GM18951 (cell line): ENCODE measurements at regions not wholly inside any gene's neighbourhood (a gene's known extent, or its start where the extent isn't known, plus 50 kb on each side); places are given as distances from the start of the nearest gene placed in this dataset.
"Not testable (repeated sequence)": the region's sequence is repeated elsewhere in the genome, so short reads cannot be mapped to it uniquely, and the experiment has no call there.

ENCODE experiments used
- POLR2A ChIP-seq: IDR thresholded peaks from 4 replicates; pipeline ENCODE4 v1.6.1; 2011; ENCODE audit warnings: mild to moderate bottlenecking; ENCODE audit not compliant: insufficient read length, insufficient read depth; ENCODE audit errors: extremely low read depth
- in situ Hi-C: fragments of 300-500 bp; cut with MboI; formaldehyde crosslinking; loops from one replicate; pipeline ENCODE4 v1.12.0; 2022; ENCODE audit warnings: low sequenced_read_pairs, mixed read lengths, inconsistent platforms; ENCODE audit not compliant: unreplicated experiment

DNA sequence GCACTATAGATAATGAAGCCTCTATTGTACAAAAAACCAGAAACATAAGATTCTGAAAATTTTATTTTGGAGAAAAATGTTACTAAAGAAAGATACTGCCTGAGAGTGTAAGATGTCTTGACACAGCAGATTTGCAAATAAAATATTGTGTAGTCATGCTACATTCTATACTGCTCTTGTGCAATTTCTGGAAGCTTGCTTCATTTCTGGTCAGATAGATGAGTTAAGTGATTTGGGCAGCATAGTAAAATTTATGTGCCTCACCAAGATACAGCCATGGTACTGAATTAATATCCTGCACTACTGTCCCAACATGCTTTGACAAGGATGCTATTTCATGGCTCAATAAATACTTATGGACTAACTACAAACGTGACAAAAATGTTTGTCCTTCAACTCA lies 55.1 kb upstream of the STARD13 start:
- TF ChIP-seq POLR2A = no peak
- in situ Hi-C loops = no loop called here

- in situ Hi-C loops = no loop called here
- TF ChIP-seq POLR2A = no peak
Measured at GRCh38 chr13:33341861-33342452, 56.4 kb upstream of the STARD13 start.

DNA sequence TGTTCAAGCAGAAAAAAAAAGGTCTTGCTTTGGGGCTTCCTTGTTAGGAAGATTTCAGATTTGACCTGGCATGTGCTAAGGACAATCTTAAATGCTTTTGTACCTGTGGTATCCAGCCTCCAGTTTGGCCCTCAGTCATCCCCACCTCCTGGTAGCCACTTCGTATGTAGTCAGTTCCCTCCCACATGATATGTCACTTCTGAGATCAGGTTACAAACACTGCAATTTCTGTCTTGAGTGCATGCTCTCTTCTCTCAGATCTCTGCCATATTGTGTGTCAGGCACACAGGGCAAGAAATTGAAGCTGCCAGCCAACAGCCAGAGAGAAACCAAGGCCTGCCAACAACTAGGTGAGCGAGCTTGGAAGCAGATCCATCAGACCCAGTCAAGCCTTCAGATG lies 60.3 kb upstream of the STARD13 start:
- in situ Hi-C loops = no loop called here
- TF ChIP-seq POLR2A = no peak

GRCh38 chr13:33347861-33348260 lies 62.3 kb upstream of the STARD13 start:
- no peak for TF ChIP-seq POLR2A
- in situ Hi-C loops = no loop called here

DNA sequence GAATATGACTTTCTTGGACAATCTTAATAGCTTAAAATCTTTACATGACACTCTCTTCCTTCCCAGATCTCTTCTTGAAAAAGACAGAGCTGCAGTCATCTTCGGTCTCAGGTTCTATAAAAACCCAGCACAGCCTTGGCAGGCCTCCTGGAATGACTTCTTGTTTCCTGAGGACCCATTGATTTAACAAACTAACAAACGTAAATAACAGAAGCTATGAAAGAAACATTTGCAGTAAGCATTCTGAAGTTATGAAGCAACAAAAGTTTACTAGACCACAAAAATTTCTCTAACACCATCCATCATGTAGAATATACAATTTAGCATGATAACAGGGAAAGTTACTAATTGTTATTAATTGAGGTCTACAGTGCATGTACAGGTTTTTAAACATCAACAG lies 62.8 kb upstream of the STARD13 start:
- no peak for TF ChIP-seq POLR2A
- in situ Hi-C loops = no loop called here

GRCh38 chr13:33349288-33349985 lies 63.9 kb upstream of the STARD13 start:
- no peak for TF ChIP-seq POLR2A
- in situ Hi-C loops = no loop called here

DNA sequence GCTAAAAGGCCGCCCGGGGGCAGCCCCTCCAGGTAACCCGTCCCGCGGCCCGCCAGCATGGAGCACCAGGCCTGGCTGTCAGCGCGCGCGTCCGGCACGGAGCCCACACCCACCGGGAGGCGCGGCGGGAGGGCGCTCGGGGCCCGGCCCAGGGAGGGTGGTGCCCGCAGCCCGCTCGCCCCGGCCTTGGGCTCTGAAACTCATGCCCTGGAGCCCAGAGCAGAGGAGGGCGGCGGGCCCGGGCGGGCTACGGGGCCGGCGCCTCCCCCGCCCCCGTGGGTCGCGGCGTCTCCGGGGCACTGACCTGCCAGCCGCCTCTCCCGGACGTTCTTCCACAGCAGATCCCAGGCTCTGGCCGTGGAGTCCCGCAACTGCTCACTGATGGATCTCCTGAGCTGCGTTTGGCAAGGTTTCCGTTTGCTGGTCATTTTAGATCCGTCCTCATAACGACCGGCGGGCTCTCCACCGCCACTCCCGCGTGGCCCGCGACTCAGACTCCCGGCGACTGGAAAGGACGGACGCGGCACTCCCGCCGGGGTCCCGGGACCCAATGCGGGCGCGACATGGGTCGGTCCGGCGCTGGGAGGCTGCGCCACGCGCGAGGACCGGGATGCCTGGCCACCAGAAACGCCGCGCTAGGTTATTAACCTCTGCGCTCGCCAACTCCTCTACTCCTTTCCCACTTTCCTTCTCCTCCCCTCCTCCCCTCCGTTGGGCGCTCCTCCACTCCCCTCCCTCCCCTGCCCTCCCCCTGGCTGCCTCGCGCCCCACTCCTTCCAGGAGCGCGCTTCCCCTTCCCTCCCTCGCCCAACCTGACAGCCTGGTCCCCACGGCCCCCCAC lies 64.7 kb upstream of the STARD13 start:
- in situ Hi-C loops = no loop called here
- TF ChIP-seq POLR2A = no peak

GRCh38 chr13:33351319-33351718 lies 65.8 kb upstream of the STARD13 start:
- in situ Hi-C loops = no loop called here
- no peak for TF ChIP-seq POLR2A

- TF ChIP-seq POLR2A = no peak
- in situ Hi-C loops = no loop called here
Measured at GRCh38 chr13:33352041-33352440, 66.5 kb upstream of the STARD13 start.

DNA sequence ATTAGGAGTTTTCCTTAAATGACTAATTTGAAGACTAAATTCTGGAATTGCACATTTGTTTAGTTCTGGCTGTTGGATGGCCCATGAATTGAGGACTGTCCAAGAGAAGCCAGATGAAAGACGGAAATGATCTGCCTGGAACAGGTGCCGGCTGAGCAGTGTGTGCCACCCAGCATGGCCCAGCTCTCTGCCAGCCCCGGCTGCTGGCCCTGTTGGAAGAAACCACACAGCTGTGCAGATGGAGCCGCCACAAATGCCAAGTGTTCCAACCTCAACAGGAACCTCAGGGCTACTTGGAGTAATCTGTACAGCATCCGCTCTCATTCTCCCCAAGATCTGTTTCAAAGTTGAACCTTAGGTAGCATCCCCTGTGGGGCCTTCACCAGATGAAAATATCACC lies 67.0 kb upstream of the STARD13 start:
- in situ Hi-C loops = no loop called here
- no peak for TF ChIP-seq POLR2A

DNA sequence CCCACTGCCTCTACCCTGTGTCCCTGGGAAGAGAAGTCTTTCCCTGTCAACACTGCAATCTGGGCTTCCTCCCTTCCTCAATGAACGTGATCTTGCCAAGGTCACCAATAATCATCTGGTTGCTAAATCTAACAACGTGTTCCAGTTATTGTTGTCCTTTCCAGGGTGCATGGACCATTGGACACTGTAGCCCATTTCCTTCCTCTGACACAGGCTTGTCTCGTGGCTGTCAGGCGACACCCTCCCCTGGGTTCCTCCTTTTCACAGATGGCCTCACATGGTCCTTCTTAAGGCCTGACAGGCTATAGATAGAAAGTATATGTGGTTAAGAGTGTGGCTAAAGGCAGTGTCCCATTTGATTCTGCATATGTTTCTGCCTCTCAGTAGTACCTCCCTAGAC lies 67.7 kb upstream of the STARD13 start:
- no peak for TF ChIP-seq POLR2A
- in situ Hi-C loops = no loop called here

DNA sequence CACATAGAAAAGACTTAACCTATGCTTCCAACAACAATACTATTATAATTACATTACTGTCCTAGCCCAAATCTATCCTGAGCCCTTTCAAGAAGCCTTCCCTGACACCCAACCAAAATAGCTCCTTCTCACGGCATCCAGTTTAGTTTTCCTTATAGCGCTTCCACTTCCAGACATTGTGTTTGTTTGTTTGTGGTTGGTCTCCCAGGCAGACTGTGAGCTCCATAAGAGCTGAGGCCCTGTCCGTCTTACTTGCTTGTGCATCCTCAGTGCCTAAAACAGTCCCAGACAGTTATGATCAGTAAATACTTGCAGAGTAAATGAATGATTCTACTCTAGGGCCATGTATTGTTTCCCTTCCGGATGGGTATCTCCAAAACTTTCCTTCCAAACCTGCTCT lies 68.1 kb upstream of the STARD13 start:
- in situ Hi-C loops = no loop called here

DNA sequence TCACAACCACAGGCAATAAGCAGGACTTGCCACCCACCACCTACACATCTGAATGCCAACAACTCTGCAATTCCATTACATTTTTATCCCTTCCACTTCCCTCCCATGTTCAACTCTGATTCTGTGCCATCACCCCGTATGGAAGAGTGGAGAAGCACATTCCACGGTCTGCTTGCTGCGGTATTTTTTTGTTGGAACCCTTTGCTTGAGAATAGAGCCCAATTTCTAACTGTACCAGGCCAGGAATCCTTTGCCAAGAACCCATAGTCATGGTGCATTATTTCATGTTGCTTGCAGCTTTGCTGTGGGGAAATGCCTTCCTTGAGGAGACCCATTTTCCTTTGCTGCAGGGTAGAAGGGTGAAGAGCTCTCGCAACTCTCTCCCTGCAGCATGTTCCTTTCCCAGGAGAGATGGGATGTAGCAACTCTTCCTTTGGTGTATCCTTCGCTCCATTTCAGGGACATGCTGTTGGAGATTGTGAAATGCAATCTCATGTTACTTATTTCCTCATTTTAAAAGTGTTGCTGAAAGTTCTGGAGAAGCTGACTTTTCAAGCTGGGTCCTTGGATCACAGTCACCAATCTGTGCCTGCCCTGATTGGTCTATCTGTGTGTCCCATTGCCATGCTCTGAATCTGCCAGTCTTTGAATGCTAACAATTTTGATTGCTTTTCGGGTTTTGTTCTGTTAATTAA lies 69.8 kb upstream of the STARD13 start:
- TF ChIP-seq POLR2A = no peak
- in situ Hi-C loops = no loop called here

More for the DNA sequence above, 68.1 kb upstream of the STARD13 start:
- TF ChIP-seq POLR2A = no peak

DNA sequence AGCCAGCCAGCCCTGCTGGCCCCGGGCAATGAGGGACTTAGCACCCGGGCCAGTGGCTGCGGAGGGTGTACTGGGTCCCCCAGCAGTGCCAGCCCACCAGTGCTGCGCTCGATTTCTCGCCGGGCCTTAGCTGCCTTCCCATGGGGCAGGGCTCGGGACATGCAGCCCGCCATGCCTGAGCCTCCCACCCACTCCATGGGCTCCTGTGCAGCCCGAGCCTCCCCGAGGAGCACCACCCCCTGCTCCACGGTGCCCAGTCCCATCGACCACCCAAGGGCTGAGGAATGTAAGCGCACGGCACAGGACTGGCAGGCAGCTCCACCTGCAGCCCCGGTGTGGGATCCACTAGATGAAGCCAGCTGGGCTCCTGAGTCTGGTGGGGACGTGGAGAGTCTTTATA lies 72.5 kb upstream of the STARD13 start:
- in situ Hi-C loops = not testable (repeated sequence)
